B cell (primary cell): ENCODE measurements at regions not wholly inside any gene's neighbourhood (a gene's known extent, or its start where the extent isn't known, plus 50 kb on each side); places are given as distances from the start of the nearest gene placed in this dataset.

Experiments
- EZH2 ChIP-seq: IDR thresholded peaks from 2 replicates; pipeline ENCODE4 v1.6.1; 2012; ENCODE audit warnings: borderline replicate concordance, low read depth, mild to moderate bottlenecking, moderate library complexity, low read length; ENCODE audit not compliant: insufficient read depth, poor library complexity, severe bottlenecking
- TF ChIP-seq, protein P1 (sequence below): fragments of 200-600 bp; IDR thresholded peaks from one replicate; pipeline ENCODE4 v1.8.0; 2022; ENCODE audit warnings: antibody characterized with exemption, mild to moderate bottlenecking

DNA sequence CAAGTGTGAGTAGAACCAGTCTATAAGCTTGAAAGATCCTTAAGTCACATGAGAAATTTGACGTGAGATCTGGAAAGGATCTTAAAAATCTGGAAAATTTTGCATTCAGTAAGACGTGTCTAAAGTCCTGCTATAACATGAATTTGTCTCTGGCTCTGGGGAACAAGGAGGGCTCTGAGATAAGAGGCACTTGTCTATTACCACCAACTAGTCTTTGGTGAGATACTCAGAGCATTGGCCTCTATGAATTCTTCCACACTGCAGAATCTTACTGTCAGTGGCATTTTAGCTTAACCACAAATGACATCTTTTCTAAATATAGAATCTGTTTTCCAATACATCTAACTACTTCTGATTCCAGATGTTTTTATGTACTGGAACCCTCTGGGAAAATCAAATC is 1504.5 kb downstream of the DPP10 start:
- TF ChIP-seq, protein P1, sequence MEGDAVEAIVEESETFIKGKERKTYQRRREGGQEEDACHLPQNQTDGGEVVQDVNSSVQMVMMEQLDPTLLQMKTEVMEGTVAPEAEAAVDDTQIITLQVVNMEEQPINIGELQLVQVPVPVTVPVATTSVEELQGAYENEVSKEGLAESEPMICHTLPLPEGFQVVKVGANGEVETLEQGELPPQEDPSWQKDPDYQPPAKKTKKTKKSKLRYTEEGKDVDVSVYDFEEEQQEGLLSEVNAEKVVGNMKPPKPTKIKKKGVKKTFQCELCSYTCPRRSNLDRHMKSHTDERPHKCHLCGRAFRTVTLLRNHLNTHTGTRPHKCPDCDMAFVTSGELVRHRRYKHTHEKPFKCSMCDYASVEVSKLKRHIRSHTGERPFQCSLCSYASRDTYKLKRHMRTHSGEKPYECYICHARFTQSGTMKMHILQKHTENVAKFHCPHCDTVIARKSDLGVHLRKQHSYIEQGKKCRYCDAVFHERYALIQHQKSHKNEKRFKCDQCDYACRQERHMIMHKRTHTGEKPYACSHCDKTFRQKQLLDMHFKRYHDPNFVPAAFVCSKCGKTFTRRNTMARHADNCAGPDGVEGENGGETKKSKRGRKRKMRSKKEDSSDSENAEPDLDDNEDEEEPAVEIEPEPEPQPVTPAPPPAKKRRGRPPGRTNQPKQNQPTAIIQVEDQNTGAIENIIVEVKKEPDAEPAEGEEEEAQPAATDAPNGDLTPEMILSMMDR: no peak
- TF ChIP-seq EZH2: no peak
